Heart right ventricle (tissue), 16 donors: ENCODE measurements at regions not wholly inside any gene's neighbourhood (a gene's known extent, or its start where the extent isn't known, plus 50 kb on each side); places are given as distances from the start of the nearest gene placed in this dataset.

ENCODE experiments used
- ATAC-seq, 8 donors: fragments of 200-7000 bp; cut with Tn5 transposase; one replicate each; pipeline ENCODE4 v1.9.1; 2020; ENCODE audit warnings: mild to moderate bottlenecking in 8 of 8, moderate library complexity in 8 of 8, moderate number of reproducible peaks in 1 of 8
- DNase-seq, 2 donors: peaks; one replicate each; pipeline ENCODE4 v3.0.0-alpha.2; 2020
- H3K27ac ChIP-seq, 10 donors: fragments of 200-600 bp; sonication (generic) in 2 of 10; one replicate each; pipeline versions ENCODE4 v1.5.0 to v1.8.0; 2020 to 2022; ENCODE audit warnings: mild to moderate bottlenecking in 3 of 10
- H3K27me3 ChIP-seq, 7 donors: fragments of 200-600 bp; one replicate each; pipeline ENCODE4 v1.8.0; 2021 to 2022; ENCODE audit warnings: mild to moderate bottlenecking in 2 of 7
- H3K36me3 ChIP-seq, 9 donors: fragments of 200-600 bp; sonication (generic) in 1 of 9; one replicate each; pipeline versions ENCODE4 v1.5.0 to v1.8.0; 2020 to 2022; ENCODE audit warnings: mild to moderate bottlenecking in 2 of 9
- H3K4me1 ChIP-seq, 9 donors: fragments of 200-600 bp; sonication (generic) in 1 of 9; one replicate each; pipeline versions ENCODE4 v1.5.0 to v1.8.0; 2020 to 2022; ENCODE audit warnings: mild to moderate bottlenecking in 4 of 9
- H3K4me3 ChIP-seq, 10 donors: fragments of 200-600 bp; sonication (generic) in 2 of 10; one replicate each; pipeline versions ENCODE4 v1.5.0 to v1.8.0; 2020 to 2022; ENCODE audit warnings: mild to moderate bottlenecking in 7 of 10, moderate library complexity in 2 of 10
- H3K9me3 ChIP-seq, 11 donors: fragments of 200-600 bp in 10 of 11; sonication (generic) in 2 of 11; one replicate each; pipeline versions ENCODE4 v1.5.0 to v1.8.0; 2013 to 2022; ENCODE audit warnings: mild to moderate bottlenecking in 2 of 11, control low read depth in 1 of 11, moderate library complexity in 1 of 11
- CTCF ChIP-seq, 9 donors: fragments of 200-600 bp; sonication (generic) in 2 of 9; IDR thresholded peaks; one replicate each; pipeline versions ENCODE4 v1.5.0 to v1.8.0; 2021 to 2022; ENCODE audit warnings: antibody characterized with exemption in 9 of 9, mild to moderate bottlenecking in 5 of 9, moderate library complexity in 1 of 9
- WGBS, 2 donors: extraction: QIAGEN DNeasy Blood & Tissue Kit; methylation state at CpG; one replicate each; pipeline ENCODE4 v1.1.7; 2013; ENCODE audit warnings: inconsistent platforms in 1 of 2; 5-methylcytosine and 5-hydroxymethylcytosine counted together
- intact Hi-C, 10 donors: fragments of 100-400 bp; cut with DNase I; formaldehyde crosslinking; loops; one replicate each; pipeline versions ENCODE4 v1.11.1 to v1.14.2; 2022
- donor health status: Arrhythmogenic right ventricular cardiomyopathy.
- donor health status: ischemic (EF 13 %, LVEDD 7.1; RV severe dilation, severe dysfunction).
- donor health status: healthy with polysubstance abuse.
- donor health status: DM: no; HTN: yes; CAD: no.
- donor health status: DM: no; HTN: no; CAD: no.
- donor health status: ischemic (EF 25% LVEDD 6.9; RV normal size, moderate dysfunction).
- donor health status: ischemic (EF 25% LVEDD 5.7; RV mildly dilated, moderate dysfunction).
- donor health status: healthy.
- donor health status: DM: yes; HTN: yes; CAD: no.
- donor health status: Ischemic cardiomyopathy.
- donor health status: ischemic (EF 35%, LVEDD 5.7; RV mildly dilated, moderate dysfunction).
- donor health status: nonischemic (EF 11% LVEDD 7.7; RV severe dilation, severe dysfunction).
- donor health status: DM: yes; HTN: yes; CAD: no.
- donor health status: PGD.
- donor health status: ischemic (EF 29% LVEDD 5.4; RV normal size, mild dysfunction).
- donor health status: nonischemic (EF 23%, LVEDD 6.1; RV moderate dilation, normal function).

GRCh38 chr4:130056286-130056685, 960.3 kb downstream of the C4orf33 start:
- no peak for ATAC-seq
- Histone ChIP-seq H3K4me1 (no peaks in the 10 kb centered on the region), H3K4me3 (no peak overlapping the region), H3K9me3 (peaks cover 0 to 8% (median 0%) of the 10 kb centered on the region in 11 donors), H3K27me3 (no peaks in the 10 kb centered on the region), H3K27ac (no peak overlapping the region), H3K36me3 (no peaks in the 10 kb centered on the region)
- intact Hi-C loops = no loop called here
- no peak for DNase-seq
- TF ChIP-seq CTCF (IDR thresholded peaks at IDR 0.05) = no peak
- WGBS, 2 donors = 74 to 88% methylated on average over 2 of the region's 2 CpGs

GRCh38 chr4:130064471-130064870, 968.5 kb downstream of the C4orf33 start:
- no peaks in the 10 kb centered on the region for H3K9me3 ChIP-seq
- H3K27me3 ChIP-seq = no peaks in the 10 kb centered on the region
- TF ChIP-seq CTCF (IDR thresholded peaks at IDR 0.05) = no peak
- H3K36me3 ChIP-seq = no peaks in the 10 kb centered on the region
- DNase-seq = no peak
- intact Hi-C loops = no loop called here
- H3K27ac ChIP-seq = no peak overlapping the region
- no peak for ATAC-seq
- H3K4me1 ChIP-seq = no peaks in the 10 kb centered on the region
- 71 to 95% methylated on average over 2 of the region's 2 CpGs for WGBS, 2 donors
- H3K4me3 ChIP-seq = no peak overlapping the region

GRCh38 chr4:130067419-130067818, 971.5 kb downstream of the C4orf33 start:
- ATAC-seq (no peak), DNase-seq (no peak)
- Histone ChIP-seq H3K4me3 (no peak overlapping the region), H3K27ac (no peak overlapping the region), H3K36me3 (no peaks in the 10 kb centered on the region), H3K4me1 (no peaks in the 10 kb centered on the region), H3K27me3 (no peaks in the 10 kb centered on the region), H3K9me3 (peaks cover 0 to 5% (median 0%) of the 10 kb centered on the region in 11 donors)
- intact Hi-C loops = no loop called here
- WGBS, 2 donors = 90 to 95% methylated on average over 1 of the region's 1 CpG
- no peak for TF ChIP-seq CTCF (IDR thresholded peaks at IDR 0.05)

GRCh38 chr4:130068072-130068471, 972.1 kb downstream of the C4orf33 start:
- ATAC-seq (no peak), DNase-seq (no peak)
- no peaks in the 10 kb centered on the region for H3K27me3 ChIP-seq
- H3K9me3 ChIP-seq = peaks cover 0 to 5% (median 0%) of the 10 kb centered on the region in 11 donors
- WGBS, 2 donors = 0 to 5% methylated on average over 1 of the region's 1 CpG
- H3K36me3 ChIP-seq = no peaks in the 10 kb centered on the region
- no peak overlapping the region for H3K4me3 ChIP-seq
- H3K4me1 ChIP-seq = no peaks in the 10 kb centered on the region
- intact Hi-C loops = no loop called here
- no peak for TF ChIP-seq CTCF (IDR thresholded peaks at IDR 0.05)
- H3K27ac ChIP-seq = no peak overlapping the region
